Epithelial cell of esophagus (primary cell): ENCODE measurements at regions not wholly inside any gene's neighbourhood (a gene's known extent, or its start where the extent isn't known, plus 50 kb on each side); places are given as distances from the start of the nearest gene placed in this dataset.

Experiments
- DNase-seq: peaks from one replicate; pipeline ENCODE4 v3.0.0; 2010; ENCODE audit warnings: low read depth
- H3K4me3 ChIP-seq: 2 replicates; pipeline ENCODE4 v1.5.1; 2011; ENCODE audit warnings: mild to moderate bottlenecking, low read length, control low read depth
- CTCF ChIP-seq: IDR thresholded peaks from 2 replicates; pipeline ENCODE4 v1.5.1; 2011; ENCODE audit warnings: low read depth, mild to moderate bottlenecking, low read length, control low read depth, inconsistent platforms; ENCODE audit not compliant: insufficient read depth; ENCODE audit errors: missing control alignments

GRCh38 chr6:133710826-133711225 is 178.1 kb upstream of the TCF21 start:
- TF ChIP-seq CTCF = no peak
- no peak overlapping the region for H3K4me3 ChIP-seq
- DNase-seq = peak; percentile 51

- TF ChIP-seq CTCF = no peak
- no peak for DNase-seq
- H3K4me3 ChIP-seq = no peak overlapping the region
These were observed 173.6 kb upstream of the TCF21 start for GRCh38 chr6:133715270-133715669.

DNA sequence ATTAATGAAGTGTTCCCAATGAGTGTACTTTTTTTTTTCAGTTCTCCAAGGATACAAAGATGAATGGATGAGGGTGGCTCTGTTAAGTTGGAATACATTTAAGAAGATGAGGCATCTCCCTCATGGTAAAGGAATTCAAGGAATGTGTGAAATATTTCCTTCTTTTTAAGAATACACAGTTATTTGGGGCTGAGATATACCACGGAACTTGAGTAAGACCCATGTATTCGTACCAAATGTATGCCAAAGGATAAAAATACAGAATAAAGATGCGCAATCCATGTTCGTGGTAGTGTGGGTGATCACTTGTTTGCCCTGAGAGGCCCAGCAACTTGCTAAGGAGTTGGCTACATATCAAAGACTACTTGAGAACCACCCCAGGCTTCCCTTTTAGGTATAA is 164.2 kb upstream of the TCF21 start:
- no peak for TF ChIP-seq CTCF
- DNase-seq = no peak

GRCh38 chr6:133726188-133726587 is 162.7 kb upstream of the TCF21 start:
- no peak for DNase-seq
- H3K4me3 ChIP-seq = no peak overlapping the region
- no peak for TF ChIP-seq CTCF

More for the DNA sequence above, 164.2 kb upstream of the TCF21 start:
- H3K4me3 ChIP-seq = no peak overlapping the region

DNA sequence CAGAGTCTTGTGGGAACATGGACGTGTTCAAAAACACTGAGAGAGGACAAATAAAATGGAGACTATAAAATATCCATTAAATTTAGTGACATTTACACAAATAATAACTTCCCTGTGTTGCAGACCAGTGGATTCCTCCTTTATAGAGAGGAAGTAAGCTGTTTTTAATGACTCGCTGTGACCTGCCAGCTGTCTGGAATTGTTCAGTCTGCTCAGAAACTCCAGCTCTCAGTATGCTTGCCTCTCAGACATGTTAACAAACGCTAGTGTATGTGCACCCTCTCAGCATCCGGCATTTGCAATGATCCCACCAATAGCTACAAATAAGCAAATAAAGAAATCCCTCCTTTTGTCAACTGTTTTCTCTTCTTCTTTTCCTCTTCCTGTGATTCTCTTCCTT is 158.0 kb upstream of the TCF21 start:
- TF ChIP-seq CTCF = no peak
- peak; percentile 45 for DNase-seq
- H3K4me3 ChIP-seq = no peak overlapping the region

DNA sequence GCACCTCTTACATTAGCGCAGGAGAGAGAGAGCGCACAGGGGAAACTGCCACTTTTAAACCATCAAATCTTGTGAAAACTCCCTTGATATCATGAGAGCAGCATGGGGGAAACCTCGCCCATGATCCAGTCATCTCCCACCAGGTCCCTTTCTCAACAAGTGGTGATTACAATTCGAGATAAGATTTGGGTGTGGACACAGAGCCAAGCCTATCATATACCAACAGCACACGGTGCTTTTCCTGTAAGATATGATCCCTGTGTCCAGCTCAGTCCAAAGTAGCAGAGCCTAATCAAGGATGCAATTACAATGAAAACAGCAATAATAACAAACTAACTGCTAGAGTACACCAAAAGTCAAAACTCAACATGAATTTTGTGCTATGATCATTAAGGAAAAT is 148.7 kb upstream of the TCF21 start:
- TF ChIP-seq CTCF = no peak
- no peak for DNase-seq
- H3K4me3 ChIP-seq = no peak overlapping the region

DNA sequence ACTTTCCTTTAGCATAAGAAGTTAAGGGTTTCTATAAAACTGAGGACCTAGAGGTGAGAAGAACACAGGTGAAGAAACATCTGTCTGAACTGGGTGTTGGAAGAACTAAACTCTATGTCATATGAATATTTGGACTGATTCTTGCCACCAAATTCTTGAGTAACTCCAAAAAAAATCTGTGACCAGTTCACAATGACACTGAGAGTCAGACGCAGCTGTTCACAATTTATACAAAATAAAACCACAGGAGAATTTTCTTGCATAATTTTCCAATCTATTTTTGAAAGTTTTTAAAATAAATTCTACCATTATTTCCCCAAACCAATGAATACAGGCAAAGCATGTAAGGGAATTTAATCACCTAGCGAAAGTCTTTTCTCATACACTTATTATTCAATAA is 148.1 kb upstream of the TCF21 start:
- no peak for TF ChIP-seq CTCF
- DNase-seq = no peak
- no peak overlapping the region for H3K4me3 ChIP-seq
